ENCODE measurements at regions not wholly inside any gene's neighbourhood (a gene's known extent, or its start where the extent isn't known, plus 50 kb on each side); places are given as distances from the start of the nearest gene placed in this dataset.

- no peak overlapping the region for H3K4me3 Mint-ChIP-seq
- H3K27me3 Mint-ChIP-seq: no peaks in the 10 kb centered on the region
- no peak for DNase-seq
- CTCF ChIA-PET: no interaction called here
- POLR2A ChIA-PET: no interaction called here
- no peaks in the 10 kb centered on the region for H3K4me1 Mint-ChIP-seq
- no peaks in the 10 kb centered on the region for H3K9me3 Mint-ChIP-seq
- no peaks in the 10 kb centered on the region for H3K36me3 Mint-ChIP-seq (ENCODE audit: low read depth)
- no peak overlapping the region for H3K27ac Mint-ChIP-seq
These were observed 568.8 kb downstream of the AJAP1 start for GRCh38 chr1:5223206-5223605.

- Mint-ChIP-seq H3K4me3 (no peak overlapping the region), H3K9me3 (no peaks in the 10 kb centered on the region), H3K36me3 (ENCODE audit: low read depth) (no peaks in the 10 kb centered on the region), H3K4me1 (no peaks in the 10 kb centered on the region), H3K27me3 (no peaks in the 10 kb centered on the region), H3K27ac (no peak overlapping the region)
- CTCF ChIA-PET: no interaction called here
- no peak for DNase-seq
- POLR2A ChIA-PET: no interaction called here
These were observed 568.2 kb downstream of the AJAP1 start for GRCh38 chr1:5222626-5223025.

GRCh38 chr1:5221451-5221850 is 567.0 kb downstream of the AJAP1 start:
- Mint-ChIP-seq H3K27ac (no peak overlapping the region), H3K4me3 (no peak overlapping the region), H3K9me3 (no peaks in the 10 kb centered on the region), H3K27me3 (no peaks in the 10 kb centered on the region), H3K4me1 (no peaks in the 10 kb centered on the region), H3K36me3 (ENCODE audit: low read depth) (no peaks in the 10 kb centered on the region)
- DNase-seq: no peak
- ChIA-PET CTCF (no interaction called here), POLR2A (no interaction called here)

- Mint-ChIP-seq H3K27me3 (no peaks in the 10 kb centered on the region), H3K36me3 (ENCODE audit: low read depth) (no peaks in the 10 kb centered on the region), H3K4me1 (no peaks in the 10 kb centered on the region), H3K4me3 (no peak overlapping the region), H3K27ac (no peak overlapping the region), H3K9me3 (no peaks in the 10 kb centered on the region)
- DNase-seq: no peak
- ChIA-PET CTCF (no interaction called here), POLR2A (no interaction called here)
These were observed 566.4 kb downstream of the AJAP1 start for GRCh38 chr1:5220821-5221220.

DNA sequence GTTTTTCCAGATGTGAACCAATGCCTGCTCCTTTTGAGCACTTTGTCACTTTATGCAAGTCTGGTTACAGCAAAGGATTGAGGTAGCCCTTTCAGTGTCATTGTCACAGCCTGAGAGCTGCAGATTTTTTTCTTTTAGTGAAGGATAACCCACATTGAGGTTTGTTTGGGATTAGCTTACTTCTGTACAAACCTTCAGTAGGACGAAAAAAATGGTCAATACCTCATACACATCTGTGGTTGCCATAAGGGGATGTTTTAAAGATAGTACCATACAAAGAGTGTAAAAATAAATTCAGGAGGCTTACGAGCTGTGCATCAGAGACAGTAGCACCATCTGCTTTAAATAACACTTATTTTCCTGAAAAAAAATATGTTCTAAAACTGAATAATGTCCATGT is 566.0 kb downstream of the AJAP1 start:
- no peaks in the 10 kb centered on the region for H3K9me3 Mint-ChIP-seq
- H3K4me1 Mint-ChIP-seq: no peaks in the 10 kb centered on the region
- no peak overlapping the region for H3K27ac Mint-ChIP-seq
- DNase-seq: no peak
- H3K27me3 Mint-ChIP-seq: no peaks in the 10 kb centered on the region
- CTCF ChIA-PET: no interaction called here
- POLR2A ChIA-PET: no interaction called here
- no peak overlapping the region for H3K4me3 Mint-ChIP-seq
- no peaks in the 10 kb centered on the region for H3K36me3 Mint-ChIP-seq (ENCODE audit: low read depth)

DNA sequence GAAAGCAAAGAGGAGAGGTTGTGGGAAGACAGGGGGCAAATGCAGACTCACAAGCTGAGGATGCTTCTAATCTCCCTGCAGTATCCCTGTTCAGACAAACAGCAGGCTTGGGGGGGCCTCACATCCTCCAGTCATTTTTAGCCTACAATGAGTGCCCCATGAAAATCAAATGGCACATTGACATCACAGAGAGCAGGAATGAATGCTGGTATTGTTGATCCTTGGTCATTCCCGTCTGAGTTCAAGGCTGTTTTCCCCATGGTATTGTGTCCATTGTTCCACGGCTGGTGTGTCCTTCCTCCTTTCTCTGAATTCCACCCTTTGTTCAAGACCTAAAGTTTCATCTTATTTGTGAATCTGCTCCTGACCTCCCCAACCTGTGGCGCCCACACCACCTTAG is 545.6 kb downstream of the AJAP1 start:
- no peaks in the 10 kb centered on the region for H3K36me3 Mint-ChIP-seq (ENCODE audit: low read depth)
- H3K9me3 Mint-ChIP-seq: no peaks in the 10 kb centered on the region
- no peaks in the 10 kb centered on the region for H3K4me1 Mint-ChIP-seq
- POLR2A ChIA-PET: no interaction called here
- H3K27ac Mint-ChIP-seq: no peak overlapping the region
- DNase-seq: no peak
- CTCF ChIA-PET: no interaction called here
- H3K27me3 Mint-ChIP-seq: no peaks in the 10 kb centered on the region
- no peak overlapping the region for H3K4me3 Mint-ChIP-seq

GRCh38 chr1:5198328-5198727 is 543.9 kb downstream of the AJAP1 start:
- ChIA-PET POLR2A (no interaction called here), CTCF (no interaction called here)
- no peak for DNase-seq
- H3K36me3 Mint-ChIP-seq (ENCODE audit: low read depth): no peaks in the 10 kb centered on the region
- H3K27me3 Mint-ChIP-seq: no peaks in the 10 kb centered on the region
- H3K27ac Mint-ChIP-seq: no peak overlapping the region
- H3K4me1 Mint-ChIP-seq: no peaks in the 10 kb centered on the region
- H3K4me3 Mint-ChIP-seq: no peak overlapping the region
- no peaks in the 10 kb centered on the region for H3K9me3 Mint-ChIP-seq

DNA sequence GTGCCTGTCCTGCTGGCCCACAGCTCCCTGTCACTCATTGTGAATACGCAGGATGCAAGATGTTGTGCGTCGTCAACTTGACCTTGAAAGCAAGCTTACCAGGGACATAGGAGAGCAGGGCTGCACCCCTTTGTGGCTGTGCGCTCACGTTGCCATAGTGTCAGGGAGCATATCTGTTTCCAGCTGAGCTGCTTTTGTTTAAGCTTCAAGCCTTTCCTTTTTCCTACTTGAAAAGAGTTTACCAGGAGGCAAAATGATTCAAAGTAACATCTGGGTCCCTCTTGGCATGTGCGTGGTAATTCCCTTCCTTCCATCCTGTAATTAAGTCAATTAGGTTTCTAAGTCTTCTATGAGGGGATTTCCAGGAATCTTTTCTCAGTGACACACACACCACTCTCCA is 537.1 kb downstream of the AJAP1 start:
- ChIA-PET POLR2A (no interaction called here), CTCF (no interaction called here)
- Mint-ChIP-seq H3K4me3 (no peak overlapping the region), H3K27ac (no peak overlapping the region), H3K36me3 (ENCODE audit: low read depth) (no peaks in the 10 kb centered on the region), H3K4me1 (no peaks in the 10 kb centered on the region), H3K9me3 (no peaks in the 10 kb centered on the region), H3K27me3 (no peaks in the 10 kb centered on the region)
- DNase-seq: no peak

DNA sequence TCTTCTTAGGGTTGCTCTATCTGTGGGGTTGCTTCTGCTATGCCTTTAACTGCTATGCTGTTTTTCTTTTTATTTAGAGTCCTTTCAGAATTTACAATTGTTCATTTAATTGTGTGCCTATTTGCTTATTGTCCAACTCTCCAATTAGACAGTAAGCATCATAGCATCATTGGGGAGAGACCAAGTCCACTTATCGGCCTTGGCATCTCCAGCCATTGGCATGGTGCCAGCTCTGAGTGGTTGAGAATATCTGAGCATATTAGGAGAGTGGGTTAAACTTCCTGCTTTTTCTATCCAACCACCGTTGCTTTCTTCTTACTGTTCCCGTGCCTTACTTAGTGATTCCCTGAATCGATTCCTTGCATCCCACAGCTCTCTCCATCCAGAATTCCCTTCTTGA is 535.0 kb downstream of the AJAP1 start:
- ChIA-PET POLR2A (no interaction called here), CTCF (no interaction called here)
- Mint-ChIP-seq H3K27me3 (no peaks in the 10 kb centered on the region), H3K9me3 (no peaks in the 10 kb centered on the region), H3K4me1 (no peaks in the 10 kb centered on the region), H3K27ac (no peak overlapping the region), H3K36me3 (ENCODE audit: low read depth) (no peaks in the 10 kb centered on the region), H3K4me3 (no peak overlapping the region)
- no peak for DNase-seq

GRCh38 chr1:5165762-5166161 is 511.4 kb downstream of the AJAP1 start:
- CTCF ChIA-PET: no interaction called here
- no peak for DNase-seq
- no peaks in the 10 kb centered on the region for H3K4me1 Mint-ChIP-seq
- POLR2A ChIA-PET: no interaction called here
- no peak overlapping the region for H3K4me3 Mint-ChIP-seq
- no peaks in the 10 kb centered on the region for H3K27me3 Mint-ChIP-seq
- H3K9me3 Mint-ChIP-seq: no peaks in the 10 kb centered on the region
- no peaks in the 10 kb centered on the region for H3K36me3 Mint-ChIP-seq (ENCODE audit: low read depth)
- H3K27ac Mint-ChIP-seq: no peak overlapping the region

- Mint-ChIP-seq H3K4me3 (no peak overlapping the region), H3K27ac (no peak overlapping the region), H3K36me3 (ENCODE audit: low read depth) (no peaks in the 10 kb centered on the region), H3K27me3 (no peaks in the 10 kb centered on the region), H3K9me3 (peaks cover 6% of the 10 kb centered on the region), H3K4me1 (no peaks in the 10 kb centered on the region)
- no peak for DNase-seq
- ChIA-PET POLR2A (no interaction called here), CTCF (no interaction called here)
These were observed 509.7 kb downstream of the AJAP1 start for GRCh38 chr1:5164158-5164557.

GRCh38 chr1:5161372-5161771 is 507.0 kb downstream of the AJAP1 start:
- Mint-ChIP-seq H3K4me1 (no peaks in the 10 kb centered on the region), H3K4me3 (no peak overlapping the region), H3K27ac (no peak overlapping the region), H3K9me3 (peaks cover 6% of the 10 kb centered on the region), H3K36me3 (ENCODE audit: low read depth) (no peaks in the 10 kb centered on the region), H3K27me3 (no peaks in the 10 kb centered on the region)
- ChIA-PET CTCF (no interaction called here), POLR2A (no interaction called here)
- no peak for DNase-seq

DNA sequence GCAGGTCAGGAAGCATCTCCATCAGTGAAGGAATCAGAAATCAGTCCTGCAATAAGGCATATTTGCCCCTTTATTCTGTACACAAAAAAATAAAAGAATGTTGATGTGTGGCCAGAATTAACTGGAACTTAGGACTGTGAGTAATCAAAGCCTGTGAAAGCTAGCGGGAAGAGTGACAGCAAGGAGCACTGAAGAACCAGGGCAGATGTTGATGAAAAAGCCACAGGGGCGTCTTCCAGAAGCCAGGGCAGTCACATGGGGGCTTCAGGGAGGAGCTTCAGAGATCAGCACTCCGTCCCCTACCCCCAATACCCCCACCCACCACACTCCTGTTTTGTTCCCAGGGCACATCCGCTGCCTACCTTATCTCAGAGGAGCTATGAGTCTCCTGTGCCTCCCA is 502.8 kb downstream of the AJAP1 start:
- POLR2A ChIA-PET: no interaction called here
- Mint-ChIP-seq H3K9me3 (peaks cover 6% of the 10 kb centered on the region), H3K27ac (no peak overlapping the region), H3K4me3 (no peak overlapping the region), H3K4me1 (no peaks in the 10 kb centered on the region), H3K27me3 (no peaks in the 10 kb centered on the region), H3K36me3 (ENCODE audit: low read depth) (no peaks in the 10 kb centered on the region)
- CTCF ChIA-PET: no interaction called here
- no peak for DNase-seq

GRCh38 chr1:5156416-5157120 is 502.2 kb downstream of the AJAP1 start:
- ChIA-PET CTCF (no interaction called here), POLR2A (no interaction called here)
- Mint-ChIP-seq H3K4me1 (no peaks in the 10 kb centered on the region), H3K36me3 (ENCODE audit: low read depth) (no peaks in the 10 kb centered on the region), H3K27ac (no peak overlapping the region), H3K4me3 (no peak overlapping the region), H3K27me3 (no peaks in the 10 kb centered on the region), H3K9me3 (peaks cover 6% of the 10 kb centered on the region)
- no peak for DNase-seq

DNA sequence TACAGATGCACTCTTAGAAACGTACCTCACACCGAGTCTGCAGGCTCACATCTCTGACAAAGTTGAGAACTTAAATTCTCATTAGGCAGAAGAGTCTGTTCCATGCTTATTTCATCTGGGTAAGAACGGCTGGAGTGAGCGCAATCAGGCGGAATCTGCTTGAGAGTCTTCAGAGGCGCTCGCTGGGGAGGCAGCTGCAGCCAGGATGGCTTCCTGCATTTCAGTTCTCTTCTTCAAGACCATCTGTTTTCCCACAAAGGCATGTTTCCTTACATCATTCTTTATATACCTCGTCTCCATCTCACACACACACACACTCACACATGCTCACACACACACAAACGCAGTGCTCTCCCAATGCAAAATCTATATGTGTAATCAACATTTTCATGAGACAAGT is 497.1 kb downstream of the AJAP1 start:
- H3K27ac Mint-ChIP-seq: no peak overlapping the region
- H3K36me3 Mint-ChIP-seq (ENCODE audit: low read depth): no peaks in the 10 kb centered on the region
- ChIA-PET POLR2A (no interaction called here), CTCF (no interaction called here)
- no peak for DNase-seq
- no peaks in the 10 kb centered on the region for H3K4me1 Mint-ChIP-seq
- H3K4me3 Mint-ChIP-seq: no peak overlapping the region
- H3K27me3 Mint-ChIP-seq: peaks cover 5% of the 10 kb centered on the region
- no peaks in the 10 kb centered on the region for H3K9me3 Mint-ChIP-seq
